Right atrium auricular region (tissue), 2 donors: ENCODE measurements at regions not wholly inside any gene's neighbourhood (a gene's known extent, or its start where the extent isn't known, plus 50 kb on each side); places are given as distances from the start of the nearest gene placed in this dataset.
A peak's percentile ranks its signal among the peaks of the same experiment; 100 is the strongest.

Experiments
- DNase-seq: peaks from one replicate; pipeline ENCODE4 v3.0.0-alpha.2; 2019; ENCODE audit warnings: low spot score
- H3K27ac ChIP-seq, 2 donors: fragments of 200-600 bp; sonication (generic); 1 replicate in 1 of 2; 2 replicates in 1 of 2; pipeline ENCODE4 v1.5.1; 2016 to 2019
- H3K27me3 ChIP-seq, 2 donors: fragments of 200-600 bp; sonication (generic); one replicate each; pipeline versions ENCODE4 v1.5.1 to v1.6.0; 2017 to 2019
- H3K36me3 ChIP-seq: fragments of 200-600 bp; sonication (generic); one replicate; pipeline ENCODE4 v1.5.1; 2016
- H3K4me1 ChIP-seq, 2 donors: fragments of 200-600 bp; sonication (generic); one replicate each; pipeline versions ENCODE4 v1.5.1 to v1.6.0; 2017 to 2019
- H3K4me3 ChIP-seq, 2 donors: fragments of 200-600 bp; sonication (generic); 1 replicate in 1 of 2; 2 replicates in 1 of 2; pipeline ENCODE4 v1.5.1; 2017 to 2019; ENCODE audit warnings: mild to moderate bottlenecking in 1 of 2, moderate library complexity in 1 of 2
- H3K9me3 ChIP-seq, 2 donors: fragments of 200-600 bp; sonication (generic); one replicate each; pipeline ENCODE4 v1.5.1; 2019
- TF ChIP-seq, protein P1 (sequence below), 2 donors: fragments of 200-600 bp; sonication (generic); IDR thresholded peaks; one replicate each; pipeline ENCODE4 v1.5.1; 2019; ENCODE audit warnings: antibody characterized with exemption in 2 of 2

DNA sequence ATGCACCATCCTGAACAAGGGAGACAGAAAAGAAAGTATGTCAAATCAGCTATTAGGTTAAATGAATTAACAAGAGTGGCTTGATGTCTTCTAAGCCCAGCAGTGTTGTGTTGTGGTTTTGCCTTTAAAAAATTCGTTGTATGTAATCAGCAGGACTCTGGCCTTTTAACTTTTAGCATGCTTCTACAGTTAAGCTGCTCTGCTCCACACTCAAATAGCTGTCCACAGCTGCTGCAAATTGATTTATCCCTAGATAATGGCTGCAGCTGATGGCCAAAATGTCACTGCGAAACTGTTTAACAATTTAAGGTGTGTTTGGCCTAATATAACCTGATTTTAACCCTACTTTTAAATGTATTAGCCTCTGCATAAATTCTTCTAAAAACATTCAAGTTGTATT, 85.8 kb downstream of the CXXC4 start:
- H3K4me3 ChIP-seq = no peak overlapping the region
- TF ChIP-seq, protein P1, sequence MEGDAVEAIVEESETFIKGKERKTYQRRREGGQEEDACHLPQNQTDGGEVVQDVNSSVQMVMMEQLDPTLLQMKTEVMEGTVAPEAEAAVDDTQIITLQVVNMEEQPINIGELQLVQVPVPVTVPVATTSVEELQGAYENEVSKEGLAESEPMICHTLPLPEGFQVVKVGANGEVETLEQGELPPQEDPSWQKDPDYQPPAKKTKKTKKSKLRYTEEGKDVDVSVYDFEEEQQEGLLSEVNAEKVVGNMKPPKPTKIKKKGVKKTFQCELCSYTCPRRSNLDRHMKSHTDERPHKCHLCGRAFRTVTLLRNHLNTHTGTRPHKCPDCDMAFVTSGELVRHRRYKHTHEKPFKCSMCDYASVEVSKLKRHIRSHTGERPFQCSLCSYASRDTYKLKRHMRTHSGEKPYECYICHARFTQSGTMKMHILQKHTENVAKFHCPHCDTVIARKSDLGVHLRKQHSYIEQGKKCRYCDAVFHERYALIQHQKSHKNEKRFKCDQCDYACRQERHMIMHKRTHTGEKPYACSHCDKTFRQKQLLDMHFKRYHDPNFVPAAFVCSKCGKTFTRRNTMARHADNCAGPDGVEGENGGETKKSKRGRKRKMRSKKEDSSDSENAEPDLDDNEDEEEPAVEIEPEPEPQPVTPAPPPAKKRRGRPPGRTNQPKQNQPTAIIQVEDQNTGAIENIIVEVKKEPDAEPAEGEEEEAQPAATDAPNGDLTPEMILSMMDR (IDR thresholded peaks at IDR 0.05) = no peak
- no peaks in the 10 kb centered on the region for H3K36me3 ChIP-seq
- H3K27ac ChIP-seq = no peak overlapping the region
- no peak for DNase-seq
- H3K27me3 ChIP-seq = peaks cover 0 to 3% of the 10 kb centered on the region in 2 donors
- H3K9me3 ChIP-seq = no peaks in the 10 kb centered on the region
- H3K4me1 ChIP-seq = no peaks in the 10 kb centered on the region

DNA sequence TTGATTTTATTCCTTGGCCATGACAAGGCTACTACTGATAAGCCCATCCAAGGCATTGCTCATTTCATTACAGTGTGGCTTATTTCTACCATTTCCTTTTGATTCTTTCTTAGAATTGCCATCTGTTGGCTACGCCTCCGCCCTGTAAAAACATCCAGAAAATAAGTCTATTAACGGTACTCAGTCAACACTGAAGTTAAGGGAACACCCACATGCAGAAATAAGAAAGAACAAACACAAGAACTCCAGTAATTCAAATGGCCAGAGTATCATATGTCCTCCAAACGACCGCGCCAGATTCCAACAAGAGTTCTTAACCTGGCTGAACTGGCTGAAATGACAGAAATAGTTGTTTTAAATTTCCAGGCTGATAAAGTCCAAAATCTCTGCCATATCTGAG, 90.3 kb downstream of the CXXC4 start:
- no peak overlapping the region for H3K27ac ChIP-seq
- H3K4me1 ChIP-seq = no peaks in the 10 kb centered on the region
- H3K4me3 ChIP-seq = no peak overlapping the region
- H3K36me3 ChIP-seq = no peaks in the 10 kb centered on the region
- TF ChIP-seq, protein P1 (IDR thresholded peaks at IDR 0.05) = no peak
- peaks cover 0 to 16% of the 10 kb centered on the region in 2 donors for H3K9me3 ChIP-seq
- H3K27me3 ChIP-seq = peaks cover 0 to 3% of the 10 kb centered on the region in 2 donors
- no peak for DNase-seq

DNA sequence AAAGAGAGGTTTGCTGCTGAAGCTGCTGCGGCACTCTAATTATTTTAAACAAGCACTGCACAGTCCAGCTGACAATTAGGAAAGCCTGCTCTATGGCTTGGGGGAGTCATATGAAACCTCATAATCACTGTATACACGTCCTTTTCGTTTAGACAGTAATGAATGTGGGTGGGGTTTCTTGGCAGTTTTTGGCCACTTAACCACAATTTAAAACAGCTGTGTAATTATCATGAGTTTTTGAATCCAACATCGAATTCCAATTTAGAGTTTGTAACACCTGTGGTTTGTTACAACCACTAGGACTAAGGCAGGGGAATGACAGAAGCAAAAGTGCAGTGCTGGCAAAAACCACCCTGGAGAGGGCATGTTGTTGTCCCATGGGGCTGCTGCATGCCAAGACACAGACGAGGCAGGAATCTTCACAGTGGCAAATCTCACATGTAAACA, 99.5 kb downstream of the CXXC4 start:
- H3K4me3 ChIP-seq = no peak overlapping the region
- DNase-seq = no peak
- no peak overlapping the region for H3K27ac ChIP-seq
- no peaks in the 10 kb centered on the region for H3K36me3 ChIP-seq
- TF ChIP-seq, protein P1 (IDR thresholded peaks at IDR 0.05) = no peak
- H3K9me3 ChIP-seq = peaks cover 0 to 2% of the 10 kb centered on the region in 2 donors
- no peaks in the 10 kb centered on the region for H3K4me1 ChIP-seq
- no peaks in the 10 kb centered on the region for H3K27me3 ChIP-seq

DNA sequence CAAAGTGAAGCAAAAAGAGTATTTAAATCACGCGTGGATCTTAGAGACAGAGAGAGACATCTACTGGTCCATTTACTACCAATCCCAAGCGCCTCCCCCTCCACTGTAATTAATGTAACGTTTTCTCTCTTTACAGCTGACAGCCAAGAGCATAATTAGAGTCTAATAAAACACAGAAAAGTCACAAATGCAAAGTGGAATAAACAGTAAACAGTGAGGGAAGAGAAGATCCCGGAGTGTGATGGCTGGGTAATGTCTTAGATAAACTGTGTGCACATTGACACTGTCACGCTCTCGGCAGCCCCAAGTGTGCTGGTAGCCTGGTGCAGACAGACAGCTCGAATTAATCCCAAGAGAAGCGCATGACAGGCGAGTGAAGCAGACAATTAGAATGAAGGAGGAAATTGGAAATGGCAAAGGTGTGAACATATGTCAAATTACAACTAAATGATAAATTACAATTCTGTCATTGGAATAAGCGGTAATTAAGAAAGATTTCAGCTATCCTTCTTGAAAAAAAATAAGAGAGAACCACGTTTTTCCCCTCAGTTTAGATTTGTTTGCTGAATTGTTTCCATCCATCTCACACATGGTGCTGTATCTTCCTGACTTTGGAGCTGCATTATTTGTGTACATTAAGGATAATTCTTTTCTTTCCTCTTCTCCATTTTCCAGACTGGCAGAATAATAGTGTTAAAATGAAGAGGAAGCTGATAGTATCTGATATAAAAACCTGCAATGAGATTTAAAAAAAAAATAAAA, 100.1 kb downstream of the CXXC4 start:
- TF ChIP-seq, protein P1 (IDR thresholded peaks at IDR 0.05) = no peak
- no peaks in the 10 kb centered on the region for H3K4me1 ChIP-seq
- H3K27me3 ChIP-seq = no peaks in the 10 kb centered on the region
- H3K9me3 ChIP-seq = no peaks in the 10 kb centered on the region
- no peaks in the 10 kb centered on the region for H3K36me3 ChIP-seq
- H3K4me3 ChIP-seq = peak overlapping the region in 1 of 2 donors; percentile 8
- no peak overlapping the region for H3K27ac ChIP-seq
- no peak for DNase-seq

DNA sequence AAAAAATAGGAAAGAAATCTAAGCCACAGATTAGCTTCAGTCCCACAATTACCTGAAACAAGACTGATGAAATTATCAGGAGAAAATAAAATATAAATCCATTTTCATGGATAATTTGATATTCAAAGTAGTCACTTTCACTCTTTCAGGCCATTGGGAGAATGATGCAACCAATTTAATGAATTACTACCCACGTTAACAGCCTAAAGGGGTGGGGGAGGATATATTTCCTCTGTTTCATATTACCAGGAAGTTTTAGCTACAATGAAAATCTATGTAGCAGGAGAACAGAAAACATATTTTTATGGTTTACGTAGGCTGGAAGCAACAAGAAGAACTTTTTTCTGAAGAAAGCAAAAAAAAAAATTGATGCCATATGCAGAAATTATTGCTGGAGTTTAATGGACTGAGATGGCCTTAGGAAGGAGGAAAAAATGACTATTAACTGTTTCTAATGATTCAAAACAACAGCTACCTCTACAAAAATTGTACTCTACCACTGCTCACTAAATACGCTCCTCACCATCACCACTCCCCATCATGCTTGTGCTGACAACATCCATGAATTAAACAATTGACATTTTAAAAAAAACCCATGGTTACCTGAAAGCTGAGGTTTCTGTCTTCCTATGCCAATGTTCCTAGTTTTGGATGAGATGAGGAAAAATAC, 100.9 kb downstream of the CXXC4 start:
- Histone ChIP-seq H3K4me3 (no peak overlapping the region), H3K4me1 (no peaks in the 10 kb centered on the region)

More for the DNA sequence above, 100.9 kb downstream of the CXXC4 start:
- TF ChIP-seq, protein P1 (IDR thresholded peaks at IDR 0.05) = no peak
- Histone ChIP-seq H3K27ac (no peak overlapping the region), H3K9me3 (no peaks in the 10 kb centered on the region), H3K36me3 (no peaks in the 10 kb centered on the region), H3K27me3 (no peaks in the 10 kb centered on the region)
- DNase-seq = no peak
